Caco-2 (cell line): ENCODE measurements at regions not wholly inside any gene's neighbourhood (a gene's known extent, or its start where the extent isn't known, plus 50 kb on each side); places are given as distances from the start of the nearest gene placed in this dataset.

Experiments used
- BruUV-seq: library from RNA; stranded (reverse); fragments of 400-500 nt; replicated peaks from 2 replicates; lab custom pipeline; 2021; lab: Mats Ljungman, UMichigan
- CTCF ChIA-PET: fragments of 300-600 bp; sonication (Branson Sonifier 250); formaldehyde crosslinking; loops from one replicate; lab custom pipeline; 2022; ENCODE audit warnings: antibody characterized with exemption; lab: Charles Lee
- POLR2A ChIA-PET: fragments of 300-600 bp; sonication (Branson Sonifier 250); formaldehyde crosslinking; loops from one replicate; lab custom pipeline; 2022; ENCODE audit warnings: antibody characterized with exemption; lab: Charles Lee
- DNase-seq, 2 experiments: peaks; one replicate each; pipeline versions ENCODE4 v3.0.0 to v3.0.0-alpha.2; 2020 to 2022
- H3K27me3 ChIP-seq: replicated peaks from 2 replicates; pipeline ENCODE4 v1.6.0; 2011; ENCODE audit warnings: low read length; ENCODE audit not compliant: control insufficient read depth, insufficient read depth
- H3K36me3 ChIP-seq: 2 replicates; pipeline ENCODE4 v1.5.1; 2011; ENCODE audit warnings: low read length; ENCODE audit not compliant: control insufficient read depth, insufficient read depth
- H3K4me1 ChIP-seq: fragments of 250-450 bp; sonication (Bioruptor Pico); 2 replicates; pipeline ENCODE4 v1.5.1; 2020; ENCODE audit warnings: mild to moderate bottlenecking
- H3K4me3 ChIP-seq: 2 replicates; pipeline ENCODE4 v1.5.1; 2011; ENCODE audit warnings: low read depth, mild to moderate bottlenecking, control low read depth, low read length
- H3K9me3 ChIP-seq: fragments of 250-450 bp; sonication (Bioruptor Pico); 2 replicates; pipeline ENCODE4 v1.5.1; 2020; ENCODE audit warnings: mild to moderate bottlenecking, moderate library complexity
- H3K27ac Mint-ChIP-seq: one replicate; pipeline ENCODE4 v1.8.0; 2022; ENCODE audit warnings: mixed read lengths; ENCODE audit not compliant: unreplicated experiment
- H3K27me3 Mint-ChIP-seq: one replicate; pipeline ENCODE4 v1.8.0; 2022; ENCODE audit warnings: mixed read lengths; ENCODE audit not compliant: insufficient read depth, unreplicated experiment
- H3K36me3 Mint-ChIP-seq: one replicate; pipeline ENCODE4 v1.8.0; 2022; ENCODE audit warnings: mild to moderate bottlenecking, mixed read lengths; ENCODE audit not compliant: insufficient read depth, unreplicated experiment
- H3K4me1 Mint-ChIP-seq: one replicate; pipeline ENCODE4 v1.8.0; 2022; ENCODE audit warnings: low read depth, mixed read lengths; ENCODE audit not compliant: unreplicated experiment
- H3K4me3 Mint-ChIP-seq: one replicate; pipeline ENCODE4 v1.8.0; 2022; ENCODE audit warnings: mild to moderate bottlenecking, moderate library complexity, mixed read lengths; ENCODE audit not compliant: unreplicated experiment
- H3K9me3 Mint-ChIP-seq: one replicate; pipeline ENCODE4 v1.8.0; 2022; ENCODE audit warnings: mixed read lengths; ENCODE audit not compliant: unreplicated experiment
- CTCF ChIP-seq, 2 experiments: fragments of 200-600 bp in 1 of 2; IDR thresholded peaks; 1 replicate in 1 of 2; 2 replicates in 1 of 2; pipeline versions ENCODE4 v1.5.1 to v1.8.0; 2011 to 2022; ENCODE audit warnings: antibody characterized with exemption in 1 of 2, control low read depth in 1 of 2, inconsistent platforms in 1 of 2, low read depth in 1 of 2, low read length in 1 of 2, mild to moderate bottlenecking in 1 of 2, moderate library complexity in 1 of 2; ENCODE audit not compliant: insufficient read depth in 1 of 2, severe bottlenecking in 1 of 2, unreplicated experiment in 1 of 2
- intact Hi-C: fragments of 100-400 bp; cut with micrococcal nuclease; formaldehyde crosslinking; loops from one replicate; pipeline ENCODE4 v1.10.0; 2022; ENCODE audit not compliant: unreplicated experiment

DNA sequence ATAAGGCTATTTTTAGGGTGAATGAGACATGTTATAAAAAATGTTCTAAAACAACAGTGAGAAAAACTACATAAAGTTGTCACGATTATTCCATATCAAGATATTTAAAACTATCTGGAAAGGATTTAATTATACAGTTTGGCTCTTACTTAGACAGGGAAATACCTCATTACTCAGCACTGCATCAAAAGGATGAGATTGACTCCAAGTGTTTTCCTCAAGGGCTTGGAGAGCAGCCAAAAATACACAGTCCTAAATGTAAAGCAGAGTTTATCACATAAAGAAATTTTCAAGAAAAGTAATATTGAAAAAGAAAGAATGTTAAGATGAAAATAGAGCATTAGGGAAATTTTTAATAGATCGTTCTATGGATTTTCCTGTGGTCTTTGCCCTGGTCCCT, 285.5 kb upstream of the NETO1 start:
- Histone ChIP-seq H3K4me1 (no peaks in the 10 kb centered on the region), H3K36me3 (no peaks in the 10 kb centered on the region), H3K9me3 (no peaks in the 10 kb centered on the region), H3K27me3 (no peaks in the 10 kb centered on the region), H3K4me3 (no peak overlapping the region)
- DNase-seq = no peak
- Mint-ChIP-seq H3K4me3 (no peak overlapping the region), H3K27me3 (no peaks in the 10 kb centered on the region), H3K36me3 (no peaks in the 10 kb centered on the region), H3K4me1 (no peaks in the 10 kb centered on the region), H3K27ac (no peak overlapping the region), H3K9me3 (no peaks in the 10 kb centered on the region)
- CTCF ChIA-PET = no interaction called here
- POLR2A ChIA-PET = no interaction called here
- intact Hi-C loops = no loop called here
- TF ChIP-seq CTCF (IDR thresholded peaks at IDR 0.05; ENCODE audit: insufficient read depth in 1 of 2, low read depth in 1 of 2, low read length in 1 of 2, severe bottlenecking in 1 of 2, unreplicated experiment in 1 of 2) = no peak
- BruUV-seq = no TSS peak

DNA sequence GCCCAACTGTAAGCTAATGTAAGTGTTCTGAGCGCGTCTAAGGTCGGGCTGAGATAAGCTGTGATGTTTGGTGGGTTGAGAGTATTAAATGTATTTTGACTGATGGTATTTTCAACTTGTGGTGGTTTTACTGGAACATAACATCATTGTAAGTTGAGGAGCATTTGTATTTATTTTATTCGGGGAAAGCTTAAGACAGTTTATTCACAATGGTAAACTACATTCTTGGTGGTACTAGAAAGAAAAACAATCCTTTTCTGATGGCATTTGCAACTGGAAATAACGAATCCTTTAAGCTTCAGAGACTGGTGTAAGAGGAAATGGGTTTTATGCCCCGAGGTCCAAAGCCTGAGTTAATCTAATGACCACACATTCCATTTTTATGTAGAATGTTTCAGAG, 283.3 kb upstream of the NETO1 start:
- no peak overlapping the region for H3K4me3 Mint-ChIP-seq
- no peaks in the 10 kb centered on the region for H3K4me1 Mint-ChIP-seq
- no peak overlapping the region for H3K27ac Mint-ChIP-seq
- intact Hi-C loops = no loop called here
- no TSS peak for BruUV-seq
- ChIA-PET CTCF (no interaction called here), POLR2A (no interaction called here)
- no peaks in the 10 kb centered on the region for H3K27me3 ChIP-seq
- H3K27me3 Mint-ChIP-seq = no peaks in the 10 kb centered on the region
- no peaks in the 10 kb centered on the region for H3K9me3 ChIP-seq
- H3K9me3 Mint-ChIP-seq = no peaks in the 10 kb centered on the region
- H3K36me3 ChIP-seq = no peaks in the 10 kb centered on the region
- no peak for TF ChIP-seq CTCF (IDR thresholded peaks at IDR 0.05; ENCODE audit: insufficient read depth in 1 of 2, low read depth in 1 of 2, low read length in 1 of 2, severe bottlenecking in 1 of 2, unreplicated experiment in 1 of 2)
- H3K4me3 ChIP-seq = no peak overlapping the region
- H3K4me1 ChIP-seq = no peaks in the 10 kb centered on the region
- no peaks in the 10 kb centered on the region for H3K36me3 Mint-ChIP-seq
- no peak for DNase-seq

DNA sequence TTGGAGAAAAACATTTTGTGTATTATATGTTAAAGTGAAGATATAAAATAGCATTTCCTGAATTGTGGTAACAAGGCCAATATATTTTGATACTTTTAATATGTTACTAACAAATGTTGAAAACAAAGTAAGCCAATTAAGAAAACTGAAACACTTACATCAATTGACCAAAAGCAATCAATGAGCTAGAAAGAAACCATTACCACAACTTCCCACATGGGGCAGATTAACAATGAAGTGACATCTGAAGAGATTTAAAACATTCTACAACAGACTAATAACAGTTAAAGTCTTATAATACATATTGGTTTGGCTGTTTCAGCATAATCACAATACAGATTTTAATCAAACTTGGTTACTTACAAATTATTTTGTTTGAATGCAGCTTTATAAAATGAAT, 282.4 kb upstream of the NETO1 start:
- H3K4me1 ChIP-seq = no peaks in the 10 kb centered on the region
- Mint-ChIP-seq H3K27me3 (no peaks in the 10 kb centered on the region), H3K9me3 (no peaks in the 10 kb centered on the region), H3K4me1 (no peaks in the 10 kb centered on the region), H3K27ac (no peak overlapping the region), H3K4me3 (no peak overlapping the region), H3K36me3 (no peaks in the 10 kb centered on the region)
- ChIA-PET POLR2A (no interaction called here), CTCF (no interaction called here)
- BruUV-seq = no TSS peak
- no peak for DNase-seq
- H3K4me3 ChIP-seq = no peak overlapping the region
- H3K27me3 ChIP-seq = no peaks in the 10 kb centered on the region
- TF ChIP-seq CTCF (IDR thresholded peaks at IDR 0.05; ENCODE audit: insufficient read depth in 1 of 2, low read depth in 1 of 2, low read length in 1 of 2, severe bottlenecking in 1 of 2, unreplicated experiment in 1 of 2) = no peak
- H3K9me3 ChIP-seq = no peaks in the 10 kb centered on the region
- intact Hi-C loops = no loop called here
- H3K36me3 ChIP-seq = no peaks in the 10 kb centered on the region
